Activated naive CD4-positive, alpha-beta T cell treated with Interleukin-2 at 50 U/mL for 16 hours (primary cell): ENCODE measurements at regions not wholly inside any gene's neighbourhood (a gene's known extent, or its start where the extent isn't known, plus 50 kb on each side); places are given as distances from the start of the nearest gene placed in this dataset.
"Not testable (repeated sequence)": the region's sequence is repeated elsewhere in the genome, so short reads cannot be mapped to it uniquely, and the experiment has no call there.

Experiments used
- DNase-seq: peaks from one replicate; pipeline ENCODE4 v3.0.0-alpha.2; 2020

GRCh38 chr17:62149961-62150360 lies 84.9 kb upstream of the MED13 start:
- DNase-seq = no peak

GRCh38 chr17:62147284-62147683 lies 82.2 kb upstream of the MED13 start:
- no peak for DNase-seq

GRCh38 chr17:62140836-62141235 lies 75.8 kb upstream of the MED13 start:
- DNase-seq = no peak

GRCh38 chr17:62140376-62140775 lies 75.3 kb upstream of the MED13 start:
- no peak for DNase-seq

- DNase-seq = not testable (repeated sequence)
These were observed 74.7 kb upstream of the MED13 start for GRCh38 chr17:62139690-62140354.

- no peak for DNase-seq
These were observed 74.1 kb upstream of the MED13 start for GRCh38 chr17:62139141-62139540.

- DNase-seq = peak; percentile 5
These were observed 73.6 kb upstream of the MED13 start for GRCh38 chr17:62138676-62139121.

GRCh38 chr17:62137734-62138624 lies 72.9 kb upstream of the MED13 start:
- DNase-seq = peak; percentile 5

- not testable (repeated sequence) for DNase-seq
These were observed 72.1 kb upstream of the MED13 start for GRCh38 chr17:62137013-62137733.

- DNase-seq = no peak
These were observed 70.7 kb upstream of the MED13 start for GRCh38 chr17:62135742-62136141.

- not testable (repeated sequence) for DNase-seq
These were observed 70.0 kb upstream of the MED13 start for GRCh38 chr17:62135096-62135495.

GRCh38 chr17:62134397-62134796 lies 69.3 kb upstream of the MED13 start:
- no peak for DNase-seq

GRCh38 chr17:62131271-62131670 lies 66.2 kb upstream of the MED13 start:
- not testable (repeated sequence) for DNase-seq

- no peak for DNase-seq
These were observed 65.7 kb upstream of the MED13 start for GRCh38 chr17:62130739-62131138.

- DNase-seq = no peak
These were observed 61.2 kb upstream of the MED13 start for GRCh38 chr17:62126292-62126691.

- DNase-seq = no peak
These were observed 60.2 kb upstream of the MED13 start for GRCh38 chr17:62125307-62125706.

- DNase-seq = no peak
These were observed 56.1 kb upstream of the MED13 start for GRCh38 chr17:62121025-62121730.

GRCh38 chr17:62119373-62119772 lies 54.3 kb upstream of the MED13 start:
- no peak for DNase-seq
